HS-27A (cell line): ENCODE measurements at regions not wholly inside any gene's neighbourhood (a gene's known extent, or its start where the extent isn't known, plus 50 kb on each side); places are given as distances from the start of the nearest gene placed in this dataset.
A peak's percentile ranks its signal among the peaks of the same experiment; 100 is the strongest.
"Not testable (repeated sequence)": the region's sequence is repeated elsewhere in the genome, so short reads cannot be mapped to it uniquely, and the experiment has no call there.

ENCODE experiments used
- DNase-seq: peaks from one replicate; pipeline ENCODE4 v3.0.0-alpha.2; 2012; ENCODE audit warnings: low read depth, missing footprints

DNA sequence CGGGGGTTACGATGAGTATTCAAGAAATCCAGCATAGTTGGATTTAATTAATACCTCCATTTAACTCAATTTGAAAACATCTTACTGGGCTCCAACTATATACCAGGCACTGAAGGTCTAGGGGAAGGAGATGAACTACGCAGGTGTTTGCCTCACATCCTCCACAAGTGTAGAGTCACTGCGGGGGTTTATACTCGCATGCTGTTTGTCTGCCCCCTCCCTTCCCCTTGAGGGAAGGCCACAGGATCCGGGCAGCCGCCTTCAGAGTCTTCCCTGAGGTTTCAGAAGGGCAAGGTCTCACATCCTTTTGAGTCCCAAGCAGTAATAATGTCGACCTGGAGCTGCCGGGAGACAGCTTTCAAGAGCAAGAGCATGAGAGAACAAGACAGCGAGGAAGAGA lies 142.4 kb upstream of the GALNT2 start:
- DNase-seq = no peak

DNA sequence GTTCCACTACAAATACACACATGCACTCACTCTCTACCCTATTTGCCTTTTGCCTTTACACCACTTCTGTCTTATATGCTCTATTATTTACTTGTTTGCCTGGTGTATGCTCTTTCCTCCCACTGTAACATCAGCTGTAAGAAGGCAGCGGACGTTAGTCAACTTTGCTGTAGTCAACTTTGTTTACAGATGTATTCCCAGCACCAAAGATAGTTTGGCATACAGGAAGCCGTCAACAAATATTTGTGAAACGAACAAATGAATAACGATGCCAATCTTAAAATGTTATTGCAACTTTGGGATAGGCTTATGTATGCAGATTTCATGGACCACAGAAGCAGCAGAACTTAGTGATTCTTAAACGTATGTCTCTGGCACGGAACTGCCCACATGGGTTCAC lies 138.3 kb upstream of the GALNT2 start:
- no peak for DNase-seq

DNA sequence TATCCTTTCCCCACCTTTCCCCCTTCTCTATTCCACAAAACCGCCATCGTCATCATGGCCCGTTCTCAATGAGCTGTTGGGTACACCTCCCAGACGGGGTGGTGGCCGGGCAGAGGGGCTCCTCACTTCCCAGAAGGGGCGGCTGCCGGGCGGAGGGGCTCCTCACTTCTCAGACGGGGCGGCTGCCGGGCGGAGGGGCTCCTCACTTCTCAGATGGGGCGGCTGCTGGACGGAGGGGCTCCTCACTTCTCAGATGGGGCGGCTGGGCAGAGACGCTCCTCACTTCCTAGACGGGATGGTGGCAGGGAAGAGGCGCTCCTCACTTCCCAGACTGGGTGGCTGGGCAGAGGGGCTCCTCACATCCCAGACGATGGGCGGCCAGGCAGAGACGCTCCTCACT lies 135.3 kb upstream of the GALNT2 start:
- not testable (repeated sequence) for DNase-seq

DNA sequence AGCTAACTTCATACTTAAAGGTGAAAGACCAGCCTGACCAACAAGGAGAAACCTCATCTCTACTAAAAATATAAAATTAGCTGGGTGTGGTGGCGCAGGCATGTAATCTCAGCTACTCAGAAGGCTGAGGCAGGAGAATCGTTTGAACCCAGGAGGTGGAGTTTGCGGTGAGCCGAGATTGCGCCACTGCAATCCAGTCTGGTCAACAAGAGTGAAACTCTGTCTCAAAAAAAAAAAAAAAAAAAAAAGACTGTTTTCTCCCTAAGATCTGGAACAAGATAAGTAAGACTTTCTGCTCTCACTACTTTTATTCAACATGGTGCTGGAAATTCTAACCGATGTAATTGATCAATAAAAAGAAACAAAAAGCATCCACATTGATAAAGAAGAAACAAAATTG lies 131.9 kb upstream of the GALNT2 start:
- DNase-seq = not testable (repeated sequence)

GRCh38 chr1:229938551-229938950 lies 128.5 kb upstream of the GALNT2 start:
- no peak for DNase-seq

DNA sequence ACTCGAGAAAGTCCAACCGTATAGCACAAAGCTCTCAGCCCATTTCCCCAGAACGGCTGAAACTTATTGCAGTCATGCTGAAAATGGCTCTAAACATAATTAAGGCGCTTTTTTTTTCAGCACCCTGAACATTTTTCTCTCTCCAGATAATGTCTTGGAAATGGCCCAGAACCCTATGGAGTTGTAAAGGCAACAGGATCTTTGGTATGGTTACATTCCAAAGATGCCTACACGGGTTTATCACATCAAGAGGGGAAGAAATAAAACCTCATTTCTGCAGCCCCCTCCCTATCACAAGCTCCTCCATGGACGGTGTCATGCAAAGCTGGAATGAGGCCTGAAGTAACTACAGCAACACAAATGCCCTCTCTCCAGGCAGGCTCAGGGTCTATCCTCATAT lies 126.4 kb upstream of the GALNT2 start:
- peak; percentile 31 for DNase-seq

GRCh38 chr1:229941160-229941559 lies 125.9 kb upstream of the GALNT2 start:
- DNase-seq = no peak

DNA sequence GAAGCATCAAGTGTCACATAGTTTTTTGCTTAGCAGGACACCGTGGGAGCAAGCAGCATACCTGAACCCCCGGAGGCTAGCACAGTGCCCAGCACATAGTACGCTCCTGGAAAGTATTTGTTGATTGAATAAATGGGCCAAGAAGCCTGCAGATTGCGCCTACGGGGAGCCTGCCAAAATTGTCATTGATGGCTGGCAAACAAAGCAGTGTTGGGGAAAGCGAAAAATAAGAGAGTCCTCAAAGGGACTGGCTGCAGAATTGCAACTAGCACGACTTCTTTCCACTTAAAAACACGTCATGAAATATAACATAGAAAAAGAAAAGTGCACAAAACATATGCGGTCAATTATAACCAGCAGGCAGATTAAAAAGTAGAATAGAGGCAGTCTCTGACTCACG lies 125.2 kb upstream of the GALNT2 start:
- DNase-seq = no peak

DNA sequence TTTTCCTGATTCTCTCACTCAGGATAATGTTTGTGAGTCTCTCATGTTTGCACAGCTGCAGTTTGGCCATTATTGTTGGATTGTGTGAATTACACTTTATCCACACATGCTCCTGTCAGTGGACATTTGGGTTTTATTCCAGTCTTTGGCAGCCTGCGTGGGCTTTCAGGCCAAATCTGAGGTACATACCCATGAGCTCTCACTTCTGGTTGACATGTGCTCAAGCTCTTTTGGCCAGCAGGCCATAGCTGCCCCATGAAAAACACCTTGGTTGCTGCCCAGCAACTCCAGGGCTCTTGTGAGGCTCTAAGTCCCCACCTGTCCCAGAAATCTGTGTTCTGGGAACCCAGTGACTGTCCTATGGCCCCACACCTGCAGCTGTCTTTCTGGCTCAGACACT lies 124.5 kb upstream of the GALNT2 start:
- no peak for DNase-seq

GRCh38 chr1:229943148-229943714 lies 123.8 kb upstream of the GALNT2 start:
- DNase-seq = no peak

GRCh38 chr1:229943988-229944743 lies 122.9 kb upstream of the GALNT2 start:
- DNase-seq = no peak

GRCh38 chr1:229945795-229946194 lies 121.2 kb upstream of the GALNT2 start:
- no peak for DNase-seq

DNA sequence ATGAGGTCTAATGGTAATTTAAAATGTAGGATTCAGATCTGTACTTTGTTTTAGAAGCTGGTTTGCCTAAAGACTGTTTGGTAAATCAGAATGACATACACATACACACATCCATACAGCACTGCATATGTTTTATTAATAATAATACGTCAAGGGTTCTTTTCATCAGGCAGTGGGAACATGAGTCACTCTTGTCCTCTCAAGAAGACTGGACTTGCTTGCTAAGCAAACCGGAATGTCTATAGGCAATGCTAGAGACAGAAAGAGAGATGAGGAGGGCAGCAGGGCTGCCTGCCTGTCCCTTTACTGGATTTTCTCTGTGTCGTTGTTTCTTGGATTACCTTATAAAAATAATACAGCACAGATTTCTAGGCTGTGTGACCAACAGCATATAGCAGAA lies 119.1 kb upstream of the GALNT2 start:
- DNase-seq = no peak

- DNase-seq = no peak
These were observed 118.6 kb upstream of the GALNT2 start for GRCh38 chr1:229948438-229948837.

GRCh38 chr1:229949500-229949899 lies 117.5 kb upstream of the GALNT2 start:
- no peak for DNase-seq

DNA sequence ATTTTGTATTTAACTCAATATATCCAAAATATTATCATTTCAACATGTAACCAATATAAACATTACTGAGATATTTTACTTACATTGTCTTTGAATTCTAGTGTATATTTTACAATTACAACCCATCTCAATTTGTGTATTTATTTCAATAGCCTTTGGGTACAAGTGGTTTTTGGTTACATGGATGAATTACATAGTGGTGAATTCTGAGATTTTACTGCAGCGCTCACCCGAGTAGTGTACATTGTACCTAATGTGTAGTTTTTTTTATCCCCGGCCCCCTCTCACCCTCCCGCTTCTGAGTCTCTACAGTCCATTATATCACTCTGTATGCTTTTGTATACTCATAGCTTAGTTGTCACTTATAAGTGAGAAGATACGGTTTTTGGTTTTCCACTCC lies 117.0 kb upstream of the GALNT2 start:
- no peak for DNase-seq

GRCh38 chr1:229950908-229951307 lies 116.1 kb upstream of the GALNT2 start:
- DNase-seq = no peak

GRCh38 chr1:229951856-229952534 lies 115.0 kb upstream of the GALNT2 start:
- DNase-seq = no peak

DNA sequence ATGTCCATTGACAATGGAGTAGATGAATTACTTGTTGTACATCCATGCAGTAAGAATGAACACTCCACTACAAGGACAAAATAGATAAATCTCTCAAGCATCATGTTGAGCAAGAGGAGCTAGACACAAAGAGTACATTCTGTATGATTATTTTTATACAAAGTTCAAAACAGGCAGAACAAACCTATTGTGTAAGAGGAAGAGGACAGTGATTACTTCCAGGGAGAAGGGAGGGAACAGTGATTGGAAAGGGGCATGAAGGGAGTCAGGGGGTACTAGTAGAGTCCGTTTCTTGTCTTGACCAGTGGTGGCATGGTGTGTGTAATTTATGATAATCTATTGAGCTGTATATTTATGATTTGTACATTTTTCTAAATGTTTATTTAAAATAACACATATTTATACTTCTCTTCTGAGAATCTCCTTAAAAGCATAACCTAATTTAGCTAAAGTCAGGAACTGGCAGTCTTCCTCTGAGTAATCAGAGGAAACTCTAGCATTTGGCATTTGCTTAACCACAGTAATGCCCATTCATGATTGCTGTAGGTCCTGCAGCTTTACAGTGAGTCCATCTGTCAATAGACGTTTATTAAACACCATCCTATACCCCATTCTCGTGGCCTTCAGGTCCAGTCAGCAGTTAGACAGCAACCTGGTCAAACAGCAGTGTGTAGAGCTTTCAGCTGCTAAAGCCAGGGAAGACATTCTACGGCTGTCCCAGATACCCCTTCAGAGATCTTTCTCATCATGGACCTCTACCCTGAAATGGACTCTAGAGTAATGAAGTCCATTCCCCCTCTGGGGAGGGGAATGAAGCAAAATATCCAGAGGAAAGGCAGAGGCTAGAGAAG lies 114.1 kb upstream of the GALNT2 start:
- DNase-seq = no peak

DNA sequence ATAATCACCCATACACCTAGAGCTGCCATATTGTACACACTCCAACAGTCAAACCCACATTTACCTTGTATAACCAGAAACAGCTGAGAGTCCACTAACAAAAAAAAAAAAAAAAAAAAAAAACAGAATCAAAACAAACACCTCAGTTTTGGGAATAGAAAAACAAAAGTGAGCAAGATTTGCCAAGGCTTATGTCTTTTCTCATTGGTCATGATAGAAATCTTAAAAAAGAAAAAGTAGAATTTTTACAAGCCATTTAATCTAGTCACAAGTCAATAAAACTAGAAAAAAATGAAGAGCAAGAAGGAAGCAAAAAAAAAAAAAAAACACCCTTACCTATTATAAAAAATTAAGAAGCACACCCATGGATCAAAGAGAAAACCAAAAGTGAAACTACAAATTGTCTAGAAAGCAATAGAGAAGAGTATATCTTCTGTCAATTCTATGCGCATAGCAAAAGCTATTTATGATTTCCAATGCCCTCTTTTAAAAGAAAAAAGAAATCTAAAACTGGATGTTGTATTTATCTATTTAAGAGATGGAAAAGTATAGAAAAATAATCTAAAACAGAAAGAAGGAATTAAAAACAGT lies 113.2 kb upstream of the GALNT2 start:
- no peak for DNase-seq

- DNase-seq = no peak
These were observed 102.8 kb upstream of the GALNT2 start for GRCh38 chr1:229964281-229964680.

DNA sequence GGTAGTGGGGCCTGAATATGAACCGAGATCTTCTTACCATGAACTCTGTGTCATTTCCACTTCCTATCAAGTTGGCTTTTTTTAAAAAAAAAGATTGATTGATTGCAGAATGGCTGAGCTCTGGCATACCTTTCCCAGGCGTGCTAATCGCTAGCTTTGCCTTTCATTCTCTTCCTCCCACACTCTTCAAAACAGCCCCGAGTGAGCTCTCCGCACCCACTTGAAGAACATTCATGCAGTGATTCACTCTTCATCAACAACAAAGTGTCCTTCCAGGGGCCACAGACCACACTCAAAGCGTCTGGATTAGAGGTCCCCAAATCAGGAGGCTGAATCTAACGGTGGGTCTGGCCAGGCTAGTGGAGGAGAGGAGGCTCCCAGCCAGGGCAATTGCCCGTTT lies 96.3 kb upstream of the GALNT2 start:
- DNase-seq = no peak
